Myocyte (in vitro differentiated cells): ENCODE measurements at regions not wholly inside any gene's neighbourhood (a gene's known extent, or its start where the extent isn't known, plus 50 kb on each side); places are given as distances from the start of the nearest gene placed in this dataset.

Experiments used
- DNase-seq: peaks from one replicate; pipeline ENCODE4 v3.0.0-alpha.2; 2012; ENCODE audit warnings: low read depth

GRCh38 chr2:126748188-126748760, 92.3 kb downstream of the GYPC start:
- DNase-seq, result no peak

GRCh38 chr2:126748929-126749518, 93.1 kb downstream of the GYPC start:
- no peak for DNase-seq

GRCh38 chr2:126749537-126749936, 93.6 kb downstream of the GYPC start:
- DNase-seq, result peak; percentile 18

- DNase-seq, result peak; percentile 8
Measured at GRCh38 chr2:126750506-126750905, 94.5 kb downstream of the GYPC start.

- DNase-seq, result no peak
Measured at GRCh38 chr2:126751477-126751876, 95.5 kb downstream of the GYPC start.

GRCh38 chr2:126752876-126753275, 96.9 kb downstream of the GYPC start:
- DNase-seq, result no peak

- no peak for DNase-seq
Measured at GRCh38 chr2:126753501-126754212, 97.7 kb downstream of the GYPC start.

GRCh38 chr2:126754240-126755004, 98.5 kb downstream of the GYPC start:
- DNase-seq, result no peak

GRCh38 chr2:126756125-126756524, 100.2 kb downstream of the GYPC start:
- DNase-seq, result no peak

GRCh38 chr2:126761256-126761980, 105.5 kb downstream of the GYPC start:
- peak; percentile 68 for DNase-seq

- no peak for DNase-seq
Measured at GRCh38 chr2:126761981-126762878, 106.3 kb downstream of the GYPC start.

- no peak for DNase-seq
Measured at GRCh38 chr2:126764686-126765265, 108.8 kb downstream of the GYPC start.

- DNase-seq, result no peak
Measured at GRCh38 chr2:126765395-126765794, 109.4 kb downstream of the GYPC start.

GRCh38 chr2:126766295-126766968, 110.5 kb downstream of the GYPC start:
- no peak for DNase-seq

- DNase-seq, result no peak
Measured at GRCh38 chr2:126766969-126767296, 111.0 kb downstream of the GYPC start.

- DNase-seq, result no peak
Measured at GRCh38 chr2:126769118-126769517, 113.2 kb downstream of the GYPC start.

- no peak for DNase-seq
Measured at GRCh38 chr2:126770466-126770865, 114.5 kb downstream of the GYPC start.

GRCh38 chr2:126771094-126771493, 115.1 kb downstream of the GYPC start:
- no peak for DNase-seq

GRCh38 chr2:126771501-126772195, 115.7 kb downstream of the GYPC start:
- no peak for DNase-seq
